SU-DHL-6 (cell line): ENCODE measurements at regions not wholly inside any gene's neighbourhood (a gene's known extent, or its start where the extent isn't known, plus 50 kb on each side); places are given as distances from the start of the nearest gene placed in this dataset.

ENCODE experiments used
- H2AFZ ChIP-seq: fragments of 200-600 bp; sonication (generic); 2 replicates; pipeline ENCODE4 v1.6.1; 2014; ENCODE audit warnings: low read depth, mild to moderate bottlenecking, moderate library complexity, mixed read lengths, antibody characterized with exemption, low read length; ENCODE audit not compliant: severe bottlenecking
- H3F3A ChIP-seq: fragments of 200-600 bp; shearing (Covaris generic); 2 replicates; pipeline ENCODE4 v1.6.0; 2016; ENCODE audit warnings: antibody characterized with exemption, mild to moderate bottlenecking; ENCODE audit not compliant: insufficient read depth
- H3K27ac ChIP-seq: fragments of 200-600 bp; sonication (generic); 2 replicates; pipeline ENCODE4 v1.5.1; 2016; ENCODE audit warnings: low read depth, mild to moderate bottlenecking, low read length, moderate library complexity, mixed read lengths
- H3K27me3 ChIP-seq: fragments of 200-600 bp; sonication (generic), shearing (Covaris generic); 2 replicates; pipeline ENCODE4 v1.6.0; 2014; ENCODE audit warnings: mild to moderate bottlenecking, low read length
- H3K36me3 ChIP-seq: fragments of 200-600 bp; sonication (generic); 2 replicates; pipeline ENCODE4 v1.6.1; 2014; ENCODE audit warnings: mild to moderate bottlenecking, low read length, mixed read lengths
- H3K4me2 ChIP-seq: fragments of 300-600, 200-600 bp; shearing (Covaris generic), sonication (generic); 2 replicates; pipeline ENCODE4 v1.6.0; 2014; ENCODE audit warnings: low read length, low read depth, mild to moderate bottlenecking; ENCODE audit not compliant: poor library complexity, severe bottlenecking
- H3K4me3 ChIP-seq: fragments of 200-600 bp; sonication (generic); 2 replicates; pipeline ENCODE4 v1.5.1; 2014; ENCODE audit warnings: antibody characterized with exemption, low read length, mild to moderate bottlenecking, mixed read lengths; ENCODE audit not compliant: insufficient read depth, poor library complexity, severe bottlenecking
- H3K79me2 ChIP-seq: fragments of 200-600 bp; sonication (generic); 2 replicates; pipeline ENCODE4 v1.6.1; 2014; ENCODE audit warnings: mild to moderate bottlenecking, low read length, moderate library complexity; ENCODE audit not compliant: insufficient read depth
- H3K9ac ChIP-seq: fragments of 200-600 bp; sonication (generic); 2 replicates; pipeline ENCODE4 v1.7.0; 2014; ENCODE audit warnings: mild to moderate bottlenecking, low read length
- H3K9me2 ChIP-seq: fragments of 200-600 bp; sonication (generic); replicated peaks from 2 replicates; pipeline ENCODE4 v1.6.1; 2014; ENCODE audit warnings: low read length; ENCODE audit not compliant: insufficient read depth
- H3K9me3 ChIP-seq: fragments of 200-600 bp; sonication (generic); 2 replicates; pipeline ENCODE4 v1.6.1; 2014; ENCODE audit warnings: low read length, mixed read lengths; ENCODE audit not compliant: insufficient read depth
- H4K20me1 ChIP-seq: fragments of 200-600 bp; sonication (generic); 2 replicates; pipeline ENCODE4 v1.6.1; 2014; ENCODE audit warnings: low read depth, mild to moderate bottlenecking, antibody characterized with exemption, low read length, moderate library complexity, mixed read lengths
- CTCF ChIP-seq: fragments of 200-600 bp; sonication (generic); IDR thresholded peaks from one replicate; pipeline ENCODE4 v1.5.1; 2017; ENCODE audit warnings: antibody characterized with exemption, mild to moderate bottlenecking, low read length, moderate library complexity; ENCODE audit not compliant: insufficient read depth, poor library complexity, severe bottlenecking
- EZH2phosphoT487 ChIP-seq: fragments of 200-600 bp; sonication (generic), shearing (Covaris generic); conservative IDR thresholded peaks from 2 replicates; pipeline ENCODE4 v1.6.1; 2018; ENCODE audit warnings: mild to moderate bottlenecking, antibody characterized with exemption, low read length, moderate library complexity, mixed read lengths

- H3K9me2 ChIP-seq, result no peaks in the 10 kb centered on the region
- H3K9ac ChIP-seq, result no peak overlapping the region
- H3F3A ChIP-seq, result no peaks in the 10 kb centered on the region
- no peak for TF ChIP-seq EZH2phosphoT487
- H3K9me3 ChIP-seq, result no peaks in the 10 kb centered on the region
- H3K27ac ChIP-seq, result no peak overlapping the region
- H4K20me1 ChIP-seq, result no peaks in the 10 kb centered on the region
- no peak overlapping the region for H2AFZ ChIP-seq
- H3K4me3 ChIP-seq, result no peak overlapping the region
- H3K79me2 ChIP-seq, result no peaks in the 10 kb centered on the region
- H3K4me2 ChIP-seq, result no peak overlapping the region
- no peaks in the 10 kb centered on the region for H3K36me3 ChIP-seq
- no peaks in the 10 kb centered on the region for H3K27me3 ChIP-seq
Observed at GRCh38 chr22:27576815-27577573, 224.6 kb downstream of the MN1 start.

- Histone ChIP-seq H3K27me3 (no peaks in the 10 kb centered on the region), H3K9ac (no peak overlapping the region), H3K36me3 (no peaks in the 10 kb centered on the region), H3K27ac (no peak overlapping the region), H3K79me2 (no peaks in the 10 kb centered on the region), H3K4me3 (no peak overlapping the region), H3F3A (no peaks in the 10 kb centered on the region), H3K9me2 (no peaks in the 10 kb centered on the region), H3K4me2 (no peak overlapping the region), H2AFZ (no peak overlapping the region), H4K20me1 (no peaks in the 10 kb centered on the region), H3K9me3 (no peaks in the 10 kb centered on the region)
- TF ChIP-seq CTCF (no peak), EZH2phosphoT487 (no peak)
Observed at GRCh38 chr22:27577574-27577969, 224.0 kb downstream of the MN1 start.

GRCh38 chr22:27578937-27579617 lies 222.5 kb downstream of the MN1 start:
- Histone ChIP-seq H3K27ac (no peak overlapping the region), H3K36me3 (no peaks in the 10 kb centered on the region), H3K27me3 (no peaks in the 10 kb centered on the region)

More at GRCh38 chr22:27578937-27579617, 222.5 kb downstream of the MN1 start:
- no peaks in the 10 kb centered on the region for H3K9me3 ChIP-seq
- H3K9ac ChIP-seq, result no peak overlapping the region
- TF ChIP-seq CTCF (no peak), EZH2phosphoT487 (no peak)
- H3K4me3 ChIP-seq, result no peak overlapping the region
- no peak overlapping the region for H3K4me2 ChIP-seq
- no peaks in the 10 kb centered on the region for H3F3A ChIP-seq
- H2AFZ ChIP-seq, result no peak overlapping the region
- no peaks in the 10 kb centered on the region for H3K79me2 ChIP-seq
- no peaks in the 10 kb centered on the region for H4K20me1 ChIP-seq
- no peaks in the 10 kb centered on the region for H3K9me2 ChIP-seq
